GM21619 (cell line): ENCODE measurements at regions not wholly inside any gene's neighbourhood (a gene's known extent, or its start where the extent isn't known, plus 50 kb on each side); places are given as distances from the start of the nearest gene placed in this dataset.
"Not testable (repeated sequence)": the region's sequence is repeated elsewhere in the genome, so short reads cannot be mapped to it uniquely, and the experiment has no call there.

Source experiments
- ATAC-seq: cut with Tn5 transposase; IDR thresholded peaks from one replicate; pipeline ENCODE4 v1.9.1; 2021; ENCODE audit not compliant: unreplicated experiment

DNA sequence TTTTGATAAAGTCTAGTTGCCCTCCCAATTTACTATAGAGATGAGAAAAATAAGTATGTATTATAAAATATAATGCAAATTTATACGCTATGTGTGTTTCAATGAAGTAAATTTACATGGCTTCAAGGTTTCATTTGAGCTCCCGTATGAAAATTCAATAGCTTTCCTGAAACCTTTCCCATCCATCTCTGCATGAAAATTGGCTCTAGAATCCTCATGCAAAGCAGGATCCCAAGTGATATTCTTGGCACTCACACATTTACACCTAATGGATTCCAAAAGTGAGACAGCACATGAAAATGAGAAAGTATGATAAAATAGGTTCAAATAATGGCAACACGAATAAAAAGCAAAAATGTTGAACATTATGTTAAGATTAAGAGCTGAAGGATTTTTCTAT, 1595.8 kb upstream of the SEL1L start:
- ATAC-seq = no peak

DNA sequence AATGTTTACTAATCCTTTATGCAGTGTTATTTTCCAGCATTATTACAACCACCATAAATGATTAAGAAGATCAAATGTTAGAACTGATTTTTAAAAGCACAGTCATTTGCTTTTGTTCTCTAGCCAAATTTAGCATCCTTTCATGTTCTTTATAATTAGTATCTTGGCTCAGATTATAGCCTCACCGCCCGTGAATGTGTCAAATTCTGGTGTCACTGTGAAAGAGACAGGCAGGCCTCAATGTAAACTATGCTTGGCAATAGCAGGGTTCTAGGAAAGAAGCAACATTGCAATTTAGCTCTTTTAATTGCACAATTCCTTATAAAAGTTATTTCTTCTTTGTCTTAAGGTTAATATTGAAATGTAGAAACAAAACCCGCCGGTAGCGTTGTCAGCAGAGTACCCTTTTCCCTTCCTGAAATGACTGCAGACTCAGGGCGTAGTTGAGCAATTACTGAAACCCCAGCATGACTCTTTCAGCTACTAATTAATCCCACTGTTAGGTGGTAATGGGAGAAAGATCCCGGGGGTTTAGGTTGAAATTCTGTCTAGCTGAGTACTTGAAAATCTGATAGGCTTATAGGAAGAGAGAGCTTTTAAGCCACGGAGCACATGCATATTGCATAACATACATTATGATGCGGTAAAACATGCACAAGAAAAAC, 1600.5 kb upstream of the SEL1L start:
- no peak for ATAC-seq

DNA sequence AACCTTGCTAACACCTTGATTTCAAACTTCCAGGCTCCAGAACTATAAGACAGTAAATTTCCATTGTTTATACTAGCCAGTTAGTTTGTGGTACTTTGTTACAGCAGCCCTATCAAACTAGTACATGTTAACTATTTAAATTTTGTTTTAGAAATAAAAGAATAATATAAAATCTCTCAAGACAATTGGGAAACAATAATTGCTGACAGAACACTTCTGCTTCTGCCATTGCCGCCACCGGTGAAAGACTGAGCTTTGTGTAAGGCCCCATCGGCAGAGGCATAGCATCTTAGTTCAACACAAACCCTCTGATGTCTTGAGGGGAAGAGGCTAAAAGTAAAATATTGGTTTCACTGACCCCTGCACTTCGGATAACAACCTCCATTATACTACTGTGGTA, 1607.1 kb upstream of the SEL1L start:
- no peak for ATAC-seq

DNA sequence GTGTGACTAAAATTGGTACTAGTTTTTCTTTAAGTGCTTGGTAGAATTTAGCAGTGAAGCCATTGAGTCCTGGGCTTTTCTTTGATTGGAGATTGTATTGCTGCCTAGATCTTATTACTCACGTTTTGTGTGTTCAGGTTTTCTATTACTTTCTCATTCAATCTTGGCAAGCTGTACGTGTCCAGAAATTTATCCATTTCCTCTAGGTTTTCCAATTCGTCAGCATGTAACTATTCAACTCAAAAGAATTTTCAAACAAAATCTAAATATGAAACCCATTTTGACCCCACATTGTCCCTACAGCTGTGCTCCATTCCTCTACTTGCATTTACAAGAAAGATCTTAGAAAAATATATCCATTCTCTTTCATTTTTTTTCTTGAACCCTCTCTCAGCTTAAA, 1613.4 kb upstream of the SEL1L start:
- ATAC-seq = no peak

DNA sequence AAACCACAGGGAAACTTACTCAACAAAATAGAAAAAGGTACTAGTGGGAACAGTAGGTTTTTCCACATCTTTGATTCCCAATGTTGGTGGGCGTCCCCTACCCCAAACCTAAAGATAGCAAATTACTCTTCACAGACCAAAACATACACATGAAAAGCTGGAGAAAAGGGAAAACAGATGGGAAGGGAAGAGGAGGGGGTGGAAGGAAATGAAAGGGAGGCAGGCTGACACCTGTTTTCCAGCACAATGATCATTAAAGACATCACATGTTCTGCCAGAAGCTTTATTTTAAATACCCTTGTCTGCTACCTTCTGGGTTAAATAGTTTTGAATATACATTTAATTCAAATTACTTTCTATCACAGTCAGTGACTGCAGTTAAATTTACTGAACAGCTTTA, 1617.9 kb upstream of the SEL1L start:
- no peak for ATAC-seq

DNA sequence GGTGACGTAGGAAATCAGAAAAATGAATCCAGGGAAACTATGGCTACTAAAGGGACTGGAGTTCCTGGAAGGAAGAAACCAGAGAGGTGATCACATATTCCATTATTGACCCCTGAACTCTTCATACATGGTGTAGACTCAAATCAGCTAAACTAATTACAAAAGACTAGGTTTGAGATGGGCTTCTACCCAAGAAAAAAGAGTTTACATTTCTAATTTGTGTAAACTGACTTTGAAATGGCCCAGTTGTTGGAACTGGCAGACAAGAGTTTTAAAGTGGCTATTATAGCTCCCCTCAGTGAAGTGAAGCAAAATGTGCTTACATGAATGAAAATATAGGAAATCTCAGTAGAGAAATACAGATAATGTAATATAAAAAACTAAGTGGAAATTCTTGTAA, 1619.4 kb upstream of the SEL1L start:
- no peak for ATAC-seq

DNA sequence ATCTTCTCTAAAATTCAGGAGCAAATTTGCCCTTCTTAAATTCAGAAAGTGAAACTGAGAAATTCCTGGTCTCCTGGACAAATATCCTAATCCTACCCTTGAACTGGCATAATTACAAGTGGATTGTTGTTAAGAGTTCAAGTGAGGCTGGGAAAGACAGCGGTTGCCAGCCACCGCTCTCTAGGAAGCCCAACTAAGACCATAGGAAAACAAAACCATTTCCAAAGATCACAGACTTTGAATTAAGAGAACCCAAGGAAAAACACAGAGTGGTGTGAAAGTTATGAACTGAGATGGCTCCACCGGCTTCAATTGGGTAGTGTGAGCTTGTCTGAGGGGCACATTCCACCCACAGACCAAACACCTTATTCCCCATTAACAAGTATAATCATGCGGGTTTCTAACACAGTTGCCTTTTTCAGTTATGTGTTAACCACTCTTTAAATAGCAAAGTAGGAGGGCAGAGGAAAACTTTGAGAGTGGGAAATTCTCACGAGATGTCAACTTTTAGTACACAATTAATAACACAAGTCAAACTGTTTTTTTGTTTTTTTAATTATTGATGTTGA, 1628.8 kb upstream of the SEL1L start:
- ATAC-seq = no peak

DNA sequence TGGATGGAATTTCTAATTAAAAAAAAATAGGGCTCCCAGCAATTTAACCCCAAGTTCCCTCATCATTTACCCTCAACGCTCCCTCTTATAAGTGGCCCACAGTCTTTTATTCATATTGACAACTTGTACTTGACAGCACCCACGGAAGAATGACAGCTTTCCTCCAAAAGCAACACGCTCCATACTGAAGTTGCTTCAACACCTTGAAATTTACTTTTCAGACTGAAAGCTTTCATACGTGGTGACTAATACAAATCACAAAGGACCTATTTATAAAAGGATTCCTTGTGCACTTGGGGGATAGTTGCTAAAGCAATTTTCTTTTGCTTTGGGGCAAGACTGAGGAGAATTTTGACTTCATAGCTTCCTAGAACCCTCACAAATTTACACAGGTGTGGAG, 1629.4 kb upstream of the SEL1L start:
- no peak for ATAC-seq

DNA sequence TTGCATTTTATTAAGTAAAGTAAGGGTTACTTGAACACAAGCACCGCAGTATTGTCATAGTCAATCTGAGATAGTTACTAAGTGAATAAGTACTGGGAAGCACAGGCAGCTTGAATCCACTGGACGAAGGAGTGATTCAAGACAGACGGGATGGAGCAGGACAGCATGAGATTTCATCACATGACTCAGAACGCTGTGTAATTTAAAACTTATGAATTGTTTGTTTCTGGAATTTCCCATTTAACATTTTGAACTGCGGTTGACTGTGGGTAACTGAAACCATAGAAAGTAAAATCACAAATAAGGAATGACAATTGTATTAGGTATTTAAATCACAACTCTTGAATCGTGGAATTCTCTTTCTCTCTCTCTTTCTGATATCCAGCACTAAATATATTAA, 1630.4 kb upstream of the SEL1L start:
- ATAC-seq = no peak

DNA sequence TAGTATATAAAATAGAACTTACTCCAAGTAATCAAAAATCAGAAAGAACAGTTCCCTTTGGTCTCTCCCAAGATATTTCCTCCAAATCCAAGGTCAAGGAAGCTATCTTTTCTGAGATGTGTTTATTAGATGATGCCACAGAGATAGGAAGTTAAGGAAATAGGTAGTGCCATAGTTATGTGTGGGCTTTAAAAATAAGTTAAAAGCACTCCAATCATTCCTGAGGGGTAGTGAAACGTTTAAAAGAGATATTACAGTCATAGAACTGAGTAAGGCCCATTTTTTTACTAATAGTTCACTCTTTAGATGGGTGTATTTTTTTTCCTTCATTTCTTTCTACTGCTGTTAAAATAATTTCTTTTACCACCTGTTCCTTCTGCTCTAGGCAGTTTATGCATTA, 1630.9 kb upstream of the SEL1L start:
- no peak for ATAC-seq

DNA sequence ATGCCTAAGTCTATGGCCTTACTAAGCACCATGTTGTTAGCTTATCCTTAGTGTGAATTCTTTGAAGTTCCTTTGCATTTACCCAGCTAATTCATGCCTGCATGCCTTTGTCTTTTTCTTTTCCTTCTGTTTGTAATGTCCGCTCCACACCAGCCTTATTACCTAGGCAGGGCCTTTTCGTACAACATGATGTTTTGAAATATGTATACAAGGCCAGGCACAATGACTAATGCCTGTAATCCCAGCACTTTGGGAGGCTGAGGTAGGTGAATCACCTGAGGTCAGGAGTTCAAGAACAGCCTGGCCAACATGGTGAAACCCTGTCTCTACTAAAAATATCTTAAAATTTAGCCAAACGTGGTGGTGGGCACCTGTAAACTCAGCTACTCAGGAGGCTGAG, 1636.5 kb upstream of the SEL1L start:
- ATAC-seq = no peak

DNA sequence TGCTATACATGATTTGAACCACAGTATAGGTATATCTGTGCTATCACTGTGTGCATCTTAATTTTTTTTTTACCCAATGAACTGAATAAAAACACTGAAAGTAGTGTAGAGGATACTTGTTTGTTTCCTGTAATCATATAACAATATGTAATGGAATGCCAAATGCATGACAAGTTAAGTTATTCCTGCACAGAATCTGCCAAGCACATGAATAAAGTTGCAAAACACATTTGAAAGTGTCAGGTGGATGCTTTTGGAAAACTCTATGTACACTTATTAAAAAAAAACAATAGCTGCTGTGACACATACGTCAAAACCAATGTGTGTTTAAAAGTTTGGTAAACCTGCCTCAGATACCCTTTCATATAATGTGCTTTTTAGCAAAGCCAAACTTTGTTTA, 1638.1 kb upstream of the SEL1L start:
- ATAC-seq = no peak

DNA sequence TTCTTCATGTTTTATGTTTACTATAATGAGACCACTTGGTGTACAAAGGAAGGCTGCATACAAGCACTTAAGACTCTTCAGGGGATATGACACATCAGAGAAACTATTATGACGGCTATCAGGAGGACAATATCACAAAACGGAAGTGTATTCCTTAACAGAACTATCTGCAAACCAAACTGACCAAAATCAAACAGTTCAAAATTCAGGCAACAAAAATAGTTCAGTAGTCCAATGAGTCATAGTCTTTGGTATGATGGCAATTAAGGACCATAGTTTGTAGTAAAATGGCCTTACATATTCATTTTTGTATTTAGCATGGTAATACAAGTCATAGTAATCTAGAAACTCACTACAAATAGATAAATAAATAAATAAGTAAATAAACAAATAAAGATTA, 1638.7 kb upstream of the SEL1L start:
- ATAC-seq = no peak

DNA sequence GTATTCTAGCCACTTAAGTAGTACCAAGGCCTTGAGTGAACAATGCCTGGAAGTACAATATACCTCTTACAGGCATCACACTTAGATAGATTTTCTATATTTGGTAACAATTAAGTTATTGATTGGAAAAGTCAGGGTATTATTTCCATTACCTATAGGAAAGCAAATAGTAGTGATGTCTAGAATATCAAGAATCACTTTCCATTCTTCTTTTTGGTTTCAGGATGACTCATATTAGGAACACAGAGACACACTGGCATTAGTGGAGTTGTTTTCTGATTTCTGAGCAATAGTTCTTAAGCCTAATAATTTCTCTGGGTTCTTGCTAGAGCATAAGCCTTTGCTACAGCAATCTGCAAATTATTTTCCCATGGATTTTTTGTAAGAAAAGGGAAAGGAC, 1640.0 kb upstream of the SEL1L start:
- ATAC-seq = no peak

DNA sequence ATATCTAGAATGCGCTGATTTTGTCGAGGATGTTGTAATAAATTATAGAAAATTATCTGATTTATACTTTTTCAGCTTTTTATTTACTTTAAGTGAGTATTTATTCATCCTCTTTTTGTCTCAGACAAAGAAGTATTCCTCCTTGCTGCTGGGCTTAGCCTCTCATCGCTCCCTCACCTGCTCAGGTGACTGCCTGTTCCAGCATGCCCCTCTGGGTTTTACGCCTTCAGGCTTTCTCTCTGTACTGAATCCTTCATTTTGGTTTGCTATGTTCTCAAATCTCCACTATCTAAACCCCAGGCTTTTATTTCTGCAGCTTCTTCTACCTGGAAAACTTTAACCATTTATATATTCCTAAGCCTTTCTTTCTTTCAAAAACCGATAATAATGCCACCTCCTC, 1650.9 kb upstream of the SEL1L start:
- no peak for ATAC-seq

DNA sequence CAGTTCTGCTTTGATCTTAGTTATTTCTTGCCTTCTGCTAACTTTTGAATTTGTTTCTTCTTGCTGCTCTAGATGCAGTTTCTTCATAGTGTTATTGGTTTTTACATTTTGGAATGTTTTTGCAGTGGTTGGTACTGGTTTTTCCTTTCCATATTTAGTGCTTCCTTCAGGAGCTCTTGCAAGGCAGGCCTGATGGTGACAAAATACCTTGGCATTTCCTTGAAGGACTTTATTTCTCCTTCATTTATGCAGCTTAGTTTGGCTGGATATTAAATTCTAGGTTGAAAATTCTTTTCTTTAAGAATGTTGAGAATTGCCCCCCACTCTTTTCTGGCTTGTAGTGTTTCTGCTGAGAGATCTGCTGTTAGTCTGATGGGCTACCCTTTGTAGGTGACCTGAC, 1654.7 kb upstream of the SEL1L start:
- ATAC-seq = not testable (repeated sequence)

DNA sequence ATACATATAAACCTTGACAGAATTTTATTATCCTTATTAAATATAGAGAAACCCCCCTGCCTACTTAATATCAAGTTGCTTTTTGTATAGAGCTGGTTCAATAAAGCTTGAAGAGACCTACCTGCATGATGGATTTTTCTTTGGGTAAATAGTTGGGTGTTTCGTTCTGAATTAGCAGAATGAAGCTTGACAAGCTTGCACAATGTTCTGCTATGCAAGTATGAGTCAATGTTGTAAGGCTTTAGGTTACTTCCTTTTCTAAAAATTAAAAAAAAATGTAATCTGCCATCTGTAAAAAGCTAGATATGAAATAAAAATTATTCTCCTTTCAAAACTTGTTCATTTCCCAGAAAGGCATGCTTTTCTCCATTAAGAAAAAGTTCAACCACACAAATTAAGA, 1662.6 kb upstream of the SEL1L start:
- ATAC-seq = no peak

DNA sequence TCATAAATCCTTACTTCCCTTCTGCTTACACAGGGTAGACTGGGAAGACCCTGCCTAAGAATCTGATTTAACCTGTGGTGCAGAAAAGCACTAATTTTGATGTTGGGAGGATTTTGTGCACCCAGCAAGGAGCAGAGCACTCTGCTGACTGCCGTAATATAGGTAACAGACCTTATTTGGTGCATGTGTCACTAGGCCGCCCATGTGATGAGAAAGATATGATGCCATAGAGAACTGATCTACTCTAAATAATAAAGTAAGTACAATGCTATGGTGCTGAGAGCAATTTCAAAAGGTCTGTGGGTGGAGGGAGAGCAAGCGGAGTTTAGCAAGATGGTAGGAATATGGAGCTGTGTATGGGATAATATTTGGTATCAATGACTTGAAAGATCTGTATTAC, 1663.6 kb upstream of the SEL1L start:
- ATAC-seq = no peak

DNA sequence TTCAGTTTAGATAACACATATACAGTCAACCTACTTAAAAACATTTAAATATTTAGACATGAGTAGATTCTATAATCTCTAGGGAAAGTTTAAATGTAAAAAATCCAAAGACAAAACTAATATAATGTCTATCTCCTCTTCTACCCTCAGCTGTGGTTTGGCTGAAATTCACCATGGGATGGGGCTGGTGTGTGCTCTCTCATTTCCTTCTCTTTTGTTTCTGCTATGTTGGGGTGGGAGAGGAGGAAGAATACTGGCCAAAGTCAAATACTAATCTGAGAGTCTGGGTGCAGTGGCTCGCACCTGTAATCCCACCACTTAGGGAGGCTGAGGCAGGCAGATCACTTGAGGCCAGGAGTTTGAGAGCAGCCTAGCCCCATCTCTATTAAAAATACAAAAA, 1673.9 kb upstream of the SEL1L start:
- no peak for ATAC-seq

DNA sequence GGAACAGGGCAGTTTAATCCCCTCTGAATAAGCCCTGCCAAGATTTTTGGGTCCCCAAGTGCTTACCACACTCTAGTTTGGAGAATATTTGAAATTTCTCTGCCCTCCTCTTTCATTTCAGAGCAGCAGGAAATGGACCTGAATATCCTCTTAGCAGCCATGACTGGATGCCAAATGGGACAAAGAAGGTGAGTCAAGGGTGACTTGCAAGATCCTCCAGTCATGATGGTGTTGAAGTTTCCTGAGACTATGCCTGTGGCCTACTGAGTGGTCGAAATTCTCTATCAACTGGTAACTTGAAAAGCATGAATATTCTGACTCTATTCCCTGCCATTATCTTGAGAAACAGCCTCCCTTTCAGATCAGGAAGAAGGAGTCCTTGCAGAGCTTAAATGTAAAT, 1674.7 kb upstream of the SEL1L start:
- no peak for ATAC-seq

DNA sequence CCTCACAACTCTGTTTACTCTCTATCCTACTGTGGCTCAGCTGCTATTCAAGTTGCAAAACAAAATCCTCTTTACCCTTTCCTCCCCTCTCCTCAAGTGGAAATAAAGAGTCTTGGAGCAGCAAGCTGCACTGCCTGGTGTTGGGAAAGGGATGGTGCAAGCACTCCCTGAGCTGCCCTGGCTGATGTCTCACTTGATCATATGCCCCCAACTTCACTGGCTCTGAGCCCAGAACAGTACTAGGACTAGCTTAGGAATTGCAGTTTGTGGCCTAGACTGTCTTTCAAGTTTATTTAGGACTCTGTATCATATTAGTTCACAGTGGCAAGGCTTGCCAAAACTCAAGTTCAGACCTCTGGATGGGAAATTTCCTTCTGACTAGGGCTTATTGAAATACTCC, 1683.8 kb upstream of the SEL1L start:
- no peak for ATAC-seq

DNA sequence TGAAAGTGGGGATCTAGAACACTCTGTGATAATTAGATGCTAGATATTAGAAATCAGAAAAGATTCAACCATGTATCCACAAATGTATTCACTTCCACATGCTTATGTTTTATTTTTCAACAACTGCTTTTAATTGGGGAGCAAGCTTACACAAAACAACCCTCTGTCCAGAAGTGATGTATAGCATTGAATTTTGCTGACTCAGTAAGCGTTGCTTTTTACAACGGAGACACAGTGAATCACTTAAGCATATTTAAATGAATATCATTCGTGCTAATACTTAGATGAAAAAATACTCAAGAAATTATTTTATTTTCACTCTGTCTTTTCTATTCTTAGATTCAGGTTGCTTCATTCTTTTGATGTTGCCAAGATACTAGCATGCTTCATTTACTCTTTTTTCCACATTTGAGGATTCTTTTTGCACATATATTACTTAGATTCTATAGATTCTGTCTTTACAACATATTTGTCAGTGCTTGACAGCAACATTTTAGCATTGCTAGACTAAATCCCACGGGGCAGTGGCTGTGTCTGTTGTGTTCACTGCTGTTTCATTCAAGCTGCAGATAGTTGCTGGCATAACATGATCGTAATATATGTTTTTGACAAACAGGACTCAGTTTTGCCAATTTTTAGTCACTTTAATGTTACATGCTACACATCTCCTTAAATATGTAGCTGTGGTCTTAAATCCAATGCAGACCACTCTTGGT, 1714.4 kb upstream of the SEL1L start:
- no peak for ATAC-seq

DNA sequence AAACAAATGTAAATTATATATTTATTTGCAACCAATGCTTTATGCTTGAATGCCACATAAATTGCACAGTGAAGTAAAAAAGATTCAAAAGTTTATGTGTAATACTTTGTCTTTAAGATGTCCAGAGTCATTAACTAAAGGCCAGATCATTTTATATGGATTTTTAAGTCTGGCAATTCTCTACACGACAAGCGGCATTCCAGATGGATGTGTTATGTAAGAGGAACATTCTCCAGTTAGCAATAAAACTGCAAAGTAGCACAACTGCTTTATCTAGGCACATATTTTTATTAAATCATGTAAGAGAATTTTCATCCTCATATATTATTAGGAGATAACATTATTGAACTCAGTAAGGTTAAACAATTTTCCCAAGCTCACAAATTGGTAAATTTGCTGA, 1717.7 kb upstream of the SEL1L start:
- ATAC-seq = no peak
